Endodermal cell (in vitro differentiated cells): ENCODE measurements at regions not wholly inside any gene's neighbourhood (a gene's known extent, or its start where the extent isn't known, plus 50 kb on each side); places are given as distances from the start of the nearest gene placed in this dataset.

Experiments used
- DNase-seq: peaks from one replicate; pipeline ENCODE4 v3.0.0-alpha.2; 2017
- H3K27ac ChIP-seq: 2 replicates; pipeline ENCODE4 v1.5.1; 2013; ENCODE audit warnings: mild to moderate bottlenecking, low read depth, low read length, moderate library complexity
- H3K27me3 ChIP-seq: 2 replicates; pipeline ENCODE4 v1.6.1; 2013; ENCODE audit warnings: mild to moderate bottlenecking, low read length, moderate library complexity; ENCODE audit not compliant: insufficient read depth, control insufficient read depth, poor library complexity, severe bottlenecking
- H3K36me3 ChIP-seq: 2 replicates; pipeline ENCODE4 v1.7.0; 2013; ENCODE audit warnings: mild to moderate bottlenecking, low read length, moderate library complexity; ENCODE audit not compliant: control insufficient read depth, insufficient read depth
- H3K4me1 ChIP-seq: one replicate; pipeline ENCODE4 v1.7.0; 2013; ENCODE audit warnings: low read length; ENCODE audit not compliant: control insufficient read depth, insufficient read depth
- H3K4me3 ChIP-seq: 2 replicates; pipeline ENCODE4 v1.5.1; 2013; ENCODE audit warnings: mild to moderate bottlenecking, low read length, moderate library complexity
- H3K9ac ChIP-seq: 2 replicates; pipeline ENCODE4 v1.6.1; 2013; ENCODE audit warnings: mild to moderate bottlenecking, low read length, moderate library complexity; ENCODE audit not compliant: poor library complexity, severe bottlenecking; ENCODE audit errors: extremely low read depth
- H3K9me3 ChIP-seq: 2 replicates; pipeline ENCODE4 v1.6.1; 2013; ENCODE audit warnings: mild to moderate bottlenecking, low read length, moderate library complexity; ENCODE audit not compliant: control insufficient read depth
- H3K27ac Mint-ChIP-seq: 2 replicates; pipeline ENCODE4 v1.8.0; 2020; ENCODE audit warnings: mixed read lengths
- H3K27me3 Mint-ChIP-seq: 2 replicates; pipeline ENCODE4 v1.8.0; 2021; ENCODE audit warnings: mild to moderate bottlenecking, mixed read lengths; ENCODE audit not compliant: insufficient read depth
- H3K36me3 Mint-ChIP-seq: 2 replicates; pipeline ENCODE4 v1.8.0; 2020; ENCODE audit warnings: low read depth, mixed read lengths
- H3K4me1 Mint-ChIP-seq: 2 replicates; pipeline ENCODE4 v1.8.0; 2020; ENCODE audit warnings: mixed read lengths
- H3K4me3 Mint-ChIP-seq: 2 replicates; pipeline ENCODE4 v1.8.0; 2020; ENCODE audit warnings: mild to moderate bottlenecking, moderate library complexity, mixed read lengths
- H3K9me3 Mint-ChIP-seq: 2 replicates; pipeline ENCODE4 v1.8.0; 2020; ENCODE audit warnings: mild to moderate bottlenecking, mixed read lengths
- WGBS, 2 experiments: methylation state at CpG; one replicate each; pipeline versions ENCODE4 v1.1.5 to v1.1.7; 2013; ENCODE audit warnings: missing lambda C conversion rate in 2 of 2, mixed read lengths in 1 of 2; ENCODE audit not compliant: insufficient coverage in 1 of 2, insufficient read length in 1 of 2; 5-methylcytosine and 5-hydroxymethylcytosine counted together
- TF ChIP-seq, protein P1 (sequence below): fragments of 200-600 bp; sonication (generic); conservative IDR thresholded peaks from 2 replicates; pipeline ENCODE4 v1.5.0; 2021; ENCODE audit warnings: antibody characterized with exemption, mild to moderate bottlenecking

DNA sequence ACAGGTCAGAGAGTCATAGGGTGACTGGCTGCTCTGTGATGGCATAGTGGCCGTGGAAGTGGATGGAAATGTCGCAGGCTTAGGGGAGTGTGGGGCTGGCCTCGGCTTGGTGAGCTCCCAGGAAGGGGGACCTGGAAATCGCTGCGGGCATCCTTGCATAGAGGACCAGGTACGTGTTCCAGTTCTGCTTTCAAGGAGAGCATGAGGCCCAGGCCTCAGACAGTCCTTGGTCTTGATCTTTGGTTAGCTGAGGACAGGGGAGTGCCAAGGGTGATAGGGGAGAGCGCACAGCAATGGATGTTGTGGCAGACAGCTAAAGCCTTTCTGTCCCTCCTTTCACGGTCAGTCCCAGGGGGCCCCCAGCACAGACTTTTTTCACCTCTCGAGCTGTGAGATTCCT lies 110.5 kb downstream of the SNRPN start:
- H3K9me3 Mint-ChIP-seq, result peaks cover 100% of the 10 kb centered on the region
- Histone ChIP-seq H3K36me3 (peaks cover 100% of the 10 kb centered on the region), H3K27ac (no peak overlapping the region), H3K4me1 (no peaks in the 10 kb centered on the region), H3K4me3 (peak overlapping the region; percentile 38), H3K9ac (no peak overlapping the region), H3K9me3 (peaks cover 100% of the 10 kb centered on the region), H3K27me3 (no peaks in the 10 kb centered on the region)
- no peak overlapping the region for H3K27ac Mint-ChIP-seq
- H3K4me1 Mint-ChIP-seq, result no peaks in the 10 kb centered on the region
- DNase-seq, result no peak
- no peak overlapping the region for H3K4me3 Mint-ChIP-seq
- TF ChIP-seq, protein P1, sequence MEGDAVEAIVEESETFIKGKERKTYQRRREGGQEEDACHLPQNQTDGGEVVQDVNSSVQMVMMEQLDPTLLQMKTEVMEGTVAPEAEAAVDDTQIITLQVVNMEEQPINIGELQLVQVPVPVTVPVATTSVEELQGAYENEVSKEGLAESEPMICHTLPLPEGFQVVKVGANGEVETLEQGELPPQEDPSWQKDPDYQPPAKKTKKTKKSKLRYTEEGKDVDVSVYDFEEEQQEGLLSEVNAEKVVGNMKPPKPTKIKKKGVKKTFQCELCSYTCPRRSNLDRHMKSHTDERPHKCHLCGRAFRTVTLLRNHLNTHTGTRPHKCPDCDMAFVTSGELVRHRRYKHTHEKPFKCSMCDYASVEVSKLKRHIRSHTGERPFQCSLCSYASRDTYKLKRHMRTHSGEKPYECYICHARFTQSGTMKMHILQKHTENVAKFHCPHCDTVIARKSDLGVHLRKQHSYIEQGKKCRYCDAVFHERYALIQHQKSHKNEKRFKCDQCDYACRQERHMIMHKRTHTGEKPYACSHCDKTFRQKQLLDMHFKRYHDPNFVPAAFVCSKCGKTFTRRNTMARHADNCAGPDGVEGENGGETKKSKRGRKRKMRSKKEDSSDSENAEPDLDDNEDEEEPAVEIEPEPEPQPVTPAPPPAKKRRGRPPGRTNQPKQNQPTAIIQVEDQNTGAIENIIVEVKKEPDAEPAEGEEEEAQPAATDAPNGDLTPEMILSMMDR, result no peak
- H3K27me3 Mint-ChIP-seq, result peaks cover 7% of the 10 kb centered on the region
- H3K36me3 Mint-ChIP-seq, result peaks cover 100% of the 10 kb centered on the region
- 85 to 90% methylated on average over 3 to 9 of the region's 9 CpGs for WGBS, 2 experiments

DNA sequence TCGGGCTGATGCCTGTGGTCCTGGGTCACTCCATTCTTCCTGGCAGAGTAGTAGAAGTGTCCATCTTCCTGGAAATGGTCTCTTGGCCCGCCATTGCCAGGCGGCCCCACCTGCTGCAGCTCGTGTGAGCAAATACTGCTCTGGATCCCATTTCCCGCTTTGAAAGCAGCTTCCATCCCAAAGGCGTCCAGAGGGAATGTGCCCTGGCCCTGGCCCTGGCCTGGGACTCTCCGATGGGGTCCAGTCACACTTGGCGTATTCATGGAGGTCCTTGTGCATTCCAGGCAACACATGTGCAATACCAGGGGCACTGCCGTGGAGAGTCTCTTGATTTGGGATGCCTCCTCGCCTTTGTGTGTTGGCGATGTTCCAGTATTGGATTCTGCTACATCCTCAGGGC lies 111.1 kb downstream of the SNRPN start:
- Histone ChIP-seq H3K36me3 (peaks cover 100% of the 10 kb centered on the region), H3K27ac (no peak overlapping the region), H3K27me3 (no peaks in the 10 kb centered on the region), H3K9me3 (peaks cover 100% of the 10 kb centered on the region), H3K4me1 (no peaks in the 10 kb centered on the region), H3K9ac (no peak overlapping the region), H3K4me3 (peak overlapping the region; percentile 33)
- WGBS, 2 experiments, result 88% methylated on average over 7 to 11 of the region's 11 CpGs
- H3K27me3 Mint-ChIP-seq, result peaks cover 5% of the 10 kb centered on the region
- H3K27ac Mint-ChIP-seq, result no peak overlapping the region
- no peak for DNase-seq
- no peaks in the 10 kb centered on the region for H3K4me1 Mint-ChIP-seq
- H3K9me3 Mint-ChIP-seq, result peaks cover 100% of the 10 kb centered on the region
- TF ChIP-seq, protein P1, result no peak
- H3K4me3 Mint-ChIP-seq, result no peak overlapping the region
- peaks cover 100% of the 10 kb centered on the region for H3K36me3 Mint-ChIP-seq

DNA sequence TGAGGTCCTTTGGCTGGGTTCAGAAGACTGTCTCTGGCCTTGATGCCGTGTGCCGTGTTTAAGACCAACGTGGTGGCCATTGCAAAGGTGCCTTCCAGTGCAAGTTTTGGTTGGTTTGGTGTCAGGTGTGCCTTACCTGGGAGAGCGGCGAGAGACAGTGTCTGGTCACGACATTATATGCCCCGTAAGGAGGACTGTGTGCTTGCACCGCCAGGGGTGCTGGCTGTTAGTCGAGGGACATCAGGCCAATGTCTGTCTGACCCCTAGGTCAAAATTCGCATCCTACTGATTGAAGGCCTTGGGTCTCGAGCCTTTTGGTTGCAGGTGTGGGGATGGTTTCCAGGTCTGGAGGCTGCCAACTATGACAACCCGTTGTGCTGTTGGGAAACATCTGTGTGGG lies 111.9 kb downstream of the SNRPN start:
- no peak overlapping the region for H3K27ac ChIP-seq
- H3K9me3 Mint-ChIP-seq, result peaks cover 100% of the 10 kb centered on the region
- no peaks in the 10 kb centered on the region for H3K4me1 ChIP-seq
- H3K4me3 Mint-ChIP-seq, result no peak overlapping the region
- H3K27me3 Mint-ChIP-seq, result peaks cover 4% of the 10 kb centered on the region
- DNase-seq, result no peak
- H3K9me3 ChIP-seq, result peaks cover 100% of the 10 kb centered on the region
- TF ChIP-seq, protein P1, result no peak
- no peak overlapping the region for H3K9ac ChIP-seq
- H3K27me3 ChIP-seq, result no peaks in the 10 kb centered on the region
- H3K4me1 Mint-ChIP-seq, result no peaks in the 10 kb centered on the region
- H3K36me3 Mint-ChIP-seq, result peaks cover 100% of the 10 kb centered on the region
- H3K4me3 ChIP-seq, result peak overlapping the region; percentile 33
- 91 to 92% methylated on average over 9 to 11 of the region's 12 CpGs for WGBS, 2 experiments
- peaks cover 100% of the 10 kb centered on the region for H3K36me3 ChIP-seq
- H3K27ac Mint-ChIP-seq, result no peak overlapping the region
